ENCODE measurements at regions not wholly inside any gene's neighbourhood (a gene's known extent, or its start where the extent isn't known, plus 50 kb on each side); places are given as distances from the start of the nearest gene placed in this dataset.

DNA sequence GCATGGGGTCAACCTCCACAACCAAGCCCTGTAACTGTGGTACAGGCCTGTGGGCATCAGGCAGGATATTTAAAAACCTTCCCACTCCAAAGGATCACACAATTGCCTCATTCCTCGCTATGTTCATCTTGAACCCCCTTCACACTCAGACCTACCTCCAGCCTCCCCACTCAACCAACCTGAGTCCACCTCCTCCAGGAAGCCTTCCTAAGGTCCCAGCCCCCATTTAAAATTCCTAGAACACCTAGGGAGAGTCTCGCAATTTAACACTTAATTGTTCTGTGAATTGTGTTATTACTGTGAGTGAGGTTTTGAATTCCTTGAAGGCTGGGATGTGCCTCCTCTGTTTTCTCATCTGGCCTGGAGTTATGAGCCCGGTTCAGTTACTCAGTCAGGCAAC lies 93.1 kb upstream of the SMNDC1 start:
- intact Hi-C loops (cut with DNase I): no loop called here

DNA sequence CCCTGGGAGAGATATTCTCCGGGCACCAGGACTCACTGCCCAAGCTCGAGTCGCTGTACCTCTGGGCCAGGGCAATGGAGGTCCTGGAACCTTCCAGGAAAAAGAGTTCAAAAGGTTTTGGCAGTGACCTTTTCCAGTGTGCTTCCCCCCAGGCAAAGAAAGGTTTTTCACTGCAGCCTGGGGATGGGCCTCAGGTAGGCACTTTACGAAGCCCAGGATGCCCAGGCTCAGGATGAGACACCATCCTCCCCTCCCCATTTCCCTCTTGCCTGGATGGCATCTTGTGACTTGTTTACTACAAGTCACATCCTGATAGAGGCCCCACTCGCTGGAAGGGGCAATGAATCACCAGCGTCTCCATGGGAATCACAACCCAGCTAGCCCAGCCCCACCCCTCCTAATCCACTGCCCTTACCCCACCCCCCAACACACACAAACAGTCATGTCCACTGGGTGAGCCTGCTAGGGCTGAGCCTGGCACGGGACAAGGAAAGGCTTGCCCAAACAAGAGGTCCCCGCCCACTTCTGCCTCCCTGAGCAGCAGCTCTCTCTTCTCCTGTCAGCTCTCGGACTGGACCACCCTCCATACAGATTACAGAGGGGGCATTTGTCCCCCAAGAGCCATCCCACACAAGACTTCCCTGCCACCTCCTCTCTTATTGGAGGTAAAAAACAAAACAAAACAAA lies 93.8 kb upstream of the SMNDC1 start:
- peaks cover 0 to 30% (median 8%) of the 10 kb centered on the region in 12 donors for H3K4me1 ChIP-seq
- TF ChIP-seq POLR2A (IDR thresholded peaks at IDR 0.05): no peak
- TF ChIP-seq, protein P1, sequence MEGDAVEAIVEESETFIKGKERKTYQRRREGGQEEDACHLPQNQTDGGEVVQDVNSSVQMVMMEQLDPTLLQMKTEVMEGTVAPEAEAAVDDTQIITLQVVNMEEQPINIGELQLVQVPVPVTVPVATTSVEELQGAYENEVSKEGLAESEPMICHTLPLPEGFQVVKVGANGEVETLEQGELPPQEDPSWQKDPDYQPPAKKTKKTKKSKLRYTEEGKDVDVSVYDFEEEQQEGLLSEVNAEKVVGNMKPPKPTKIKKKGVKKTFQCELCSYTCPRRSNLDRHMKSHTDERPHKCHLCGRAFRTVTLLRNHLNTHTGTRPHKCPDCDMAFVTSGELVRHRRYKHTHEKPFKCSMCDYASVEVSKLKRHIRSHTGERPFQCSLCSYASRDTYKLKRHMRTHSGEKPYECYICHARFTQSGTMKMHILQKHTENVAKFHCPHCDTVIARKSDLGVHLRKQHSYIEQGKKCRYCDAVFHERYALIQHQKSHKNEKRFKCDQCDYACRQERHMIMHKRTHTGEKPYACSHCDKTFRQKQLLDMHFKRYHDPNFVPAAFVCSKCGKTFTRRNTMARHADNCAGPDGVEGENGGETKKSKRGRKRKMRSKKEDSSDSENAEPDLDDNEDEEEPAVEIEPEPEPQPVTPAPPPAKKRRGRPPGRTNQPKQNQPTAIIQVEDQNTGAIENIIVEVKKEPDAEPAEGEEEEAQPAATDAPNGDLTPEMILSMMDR (IDR thresholded peaks at IDR 0.05): no peak
- ATAC-seq (peak in 3 of 4 donors; percentile 43 to 68 (median 52)), DNase-seq (peak in 2 of 5 donors; percentile 24 to 49)
- no peaks in the 10 kb centered on the region for H3K27me3 ChIP-seq
- H3K36me3 ChIP-seq: no peaks in the 10 kb centered on the region
- peak overlapping the region in 3 of 12 donors; percentile 20 to 59 (median 53) for H3K27ac ChIP-seq
- H3K9me3 ChIP-seq: no peaks in the 10 kb centered on the region
- intact Hi-C loops (cut with DNase I): no loop called here
- 65 to 79% (median 72%) methylated on average over 9 of the region's 9 CpGs for WGBS, 4 donors
- H3K4me3 ChIP-seq: no peak overlapping the region

More for the DNA sequence above, 93.1 kb upstream of the SMNDC1 start:
- ATAC-seq (no peak), DNase-seq (no peak)
- TF ChIP-seq, protein P1 (IDR thresholded peaks at IDR 0.05): no peak
- TF ChIP-seq POLR2A (IDR thresholded peaks at IDR 0.05): no peak
- no peaks in the 10 kb centered on the region for H3K9me3 ChIP-seq
- H3K4me1 ChIP-seq: peaks cover 0 to 35% (median 9%) of the 10 kb centered on the region in 12 donors
- no peaks in the 10 kb centered on the region for H3K27me3 ChIP-seq
- no peak overlapping the region for H3K4me3 ChIP-seq
- WGBS, 4 donors: 94 to 98% (median 96%) methylated on average over 3 of the region's 3 CpGs
- peak overlapping the region in 1 of 12 donors; percentile 37 for H3K27ac ChIP-seq
- no peaks in the 10 kb centered on the region for H3K36me3 ChIP-seq

DNA sequence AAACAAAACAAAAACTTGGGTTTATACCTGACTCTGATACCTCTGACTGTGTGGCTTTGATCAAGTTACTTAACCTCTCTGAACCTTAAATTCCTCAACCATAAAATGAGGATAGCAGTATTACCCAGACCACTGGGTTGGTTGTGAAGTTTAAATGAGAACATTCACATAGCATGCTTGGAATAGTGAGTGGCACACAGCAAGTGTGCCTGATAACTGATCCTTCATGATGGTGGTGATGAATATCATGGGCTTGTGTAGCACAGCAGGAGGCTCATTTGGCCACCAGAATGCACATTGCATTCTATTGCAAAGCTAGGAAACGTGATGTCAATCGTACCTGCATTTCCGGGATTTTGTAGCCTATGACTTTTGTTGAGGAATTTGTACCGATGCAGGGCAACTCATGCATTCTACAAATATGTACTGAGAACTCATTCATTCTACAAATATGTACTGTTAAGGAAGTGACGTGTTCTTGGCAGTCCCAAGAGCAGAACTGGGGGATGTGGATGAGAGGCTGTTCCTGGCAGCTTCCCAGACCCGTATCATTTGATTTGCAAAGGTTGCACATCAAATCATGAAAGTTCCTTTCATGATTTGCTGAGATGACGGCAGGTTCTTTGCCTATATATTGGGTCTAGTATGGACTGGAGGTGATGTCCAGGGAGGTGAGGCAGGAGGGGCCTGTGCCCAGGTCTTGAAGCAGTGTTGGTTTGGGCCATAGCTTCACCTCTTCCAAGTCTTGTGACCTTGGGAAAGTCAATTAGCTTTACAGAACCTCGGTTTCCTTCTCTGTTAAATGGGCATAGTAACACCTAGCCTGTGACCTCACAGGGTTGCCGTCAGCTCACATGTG lies 94.6 kb upstream of the SMNDC1 start:
- WGBS, 4 donors: 44 to 63% (median 55%) methylated on average over 9 of the region's 9 CpGs
- no peaks in the 10 kb centered on the region for H3K27me3 ChIP-seq
- DNase-seq (peak in 2 of 5 donors; percentile 33 to 55), ATAC-seq (peak in 2 of 4 donors; percentile 52 to 62)
- H3K36me3 ChIP-seq: no peaks in the 10 kb centered on the region
- intact Hi-C loops (cut with DNase I): no loop called here
- no peak overlapping the region for H3K4me3 ChIP-seq
- TF ChIP-seq POLR2A (IDR thresholded peaks at IDR 0.05): no peak
- TF ChIP-seq, protein P1 (IDR thresholded peaks at IDR 0.05): no peak
- peaks cover 0 to 30% (median 8%) of the 10 kb centered on the region in 12 donors for H3K4me1 ChIP-seq
- no peaks in the 10 kb centered on the region for H3K9me3 ChIP-seq
- peak overlapping the region in 3 of 12 donors; percentile 20 to 59 (median 53) for H3K27ac ChIP-seq
